GM21576 (cell line): ENCODE measurements at regions not wholly inside any gene's neighbourhood (a gene's known extent, or its start where the extent isn't known, plus 50 kb on each side); places are given as distances from the start of the nearest gene placed in this dataset.
A peak's percentile ranks its signal among the peaks of the same experiment; 100 is the strongest.

Experiments used
- ATAC-seq: cut with Tn5 transposase; IDR thresholded peaks from one replicate; pipeline ENCODE4 v1.9.1; 2021; ENCODE audit warnings: mild to moderate bottlenecking, moderate library complexity; ENCODE audit not compliant: unreplicated experiment

- ATAC-seq = no peak
These were observed 210.8 kb upstream of the JUN start for GRCh38 chr1:58994664-58995063.

- ATAC-seq = peak; percentile 84
These were observed 212.7 kb upstream of the JUN start for GRCh38 chr1:58996341-58997059.

GRCh38 chr1:58997060-58997411, 213.2 kb upstream of the JUN start:
- ATAC-seq = peak; percentile 75

GRCh38 chr1:58997637-58998036, 213.8 kb upstream of the JUN start:
- ATAC-seq = no peak

GRCh38 chr1:58999676-59000075, 215.8 kb upstream of the JUN start:
- no peak for ATAC-seq

GRCh38 chr1:59004755-59005154, 220.9 kb upstream of the JUN start:
- ATAC-seq = no peak

GRCh38 chr1:59005491-59006288, 221.8 kb upstream of the JUN start:
- ATAC-seq = peak; percentile 67

GRCh38 chr1:59006289-59006658, 222.4 kb upstream of the JUN start:
- no peak for ATAC-seq

- ATAC-seq = no peak
These were observed 223.1 kb upstream of the JUN start for GRCh38 chr1:59006932-59007331.

GRCh38 chr1:59007429-59007819, 223.6 kb upstream of the JUN start:
- ATAC-seq = no peak

GRCh38 chr1:59007820-59008598, 224.2 kb upstream of the JUN start:
- peak; percentile 46 for ATAC-seq

GRCh38 chr1:59008599-59009347, 224.9 kb upstream of the JUN start:
- no peak for ATAC-seq

- no peak for ATAC-seq
These were observed 227.8 kb upstream of the JUN start for GRCh38 chr1:59011663-59012062.

GRCh38 chr1:59012378-59012777, 228.5 kb upstream of the JUN start:
- ATAC-seq = no peak

GRCh38 chr1:59013276-59013927, 229.6 kb upstream of the JUN start:
- ATAC-seq = peak; percentile 61

GRCh38 chr1:59013928-59014279, 230.1 kb upstream of the JUN start:
- no peak for ATAC-seq

- ATAC-seq = no peak
These were observed 231.0 kb upstream of the JUN start for GRCh38 chr1:59014827-59015226.

GRCh38 chr1:59015708-59016107, 231.9 kb upstream of the JUN start:
- ATAC-seq = no peak

- ATAC-seq = no peak
These were observed 232.5 kb upstream of the JUN start for GRCh38 chr1:59016390-59016789.

GRCh38 chr1:59017501-59018231, 233.8 kb upstream of the JUN start:
- ATAC-seq = no peak
